Stimulated activated CD4-positive, alpha-beta T cell treated with anti-CD3 and anti-CD28 coated beads, Interleukin-15, amount 100 ng/mL, for 48 hours (primary cell): ENCODE measurements at regions not wholly inside any gene's neighbourhood (a gene's known extent, or its start where the extent isn't known, plus 50 kb on each side); places are given as distances from the start of the nearest gene placed in this dataset.
"Not testable (repeated sequence)": the region's sequence is repeated elsewhere in the genome, so short reads cannot be mapped to it uniquely, and the experiment has no call there.

Experiments used
- DNase-seq, 2 donors: peaks; one replicate each; pipeline ENCODE4 v3.0.0-alpha.2; 2020; ENCODE audit warnings: low read depth in 2 of 2

- no peak for DNase-seq
These were observed 68.0 kb upstream of the ZNF157 start for GRCh38 chrX:47302396-47302795.

- DNase-seq, result not testable (repeated sequence)
These were observed 63.8 kb upstream of the ZNF157 start for GRCh38 chrX:47306471-47307023.

GRCh38 chrX:47311932-47312774 lies 58.2 kb upstream of the ZNF157 start:
- peak; percentile 23 to 43 for DNase-seq

- no peak for DNase-seq
These were observed 57.3 kb upstream of the ZNF157 start for GRCh38 chrX:47313056-47313455.

- DNase-seq, result no peak
These were observed 53.9 kb upstream of the ZNF157 start for GRCh38 chrX:47316276-47317025.
